ENCODE measurements at regions not wholly inside any gene's neighbourhood (a gene's known extent, or its start where the extent isn't known, plus 50 kb on each side); places are given as distances from the start of the nearest gene placed in this dataset.

DNA sequence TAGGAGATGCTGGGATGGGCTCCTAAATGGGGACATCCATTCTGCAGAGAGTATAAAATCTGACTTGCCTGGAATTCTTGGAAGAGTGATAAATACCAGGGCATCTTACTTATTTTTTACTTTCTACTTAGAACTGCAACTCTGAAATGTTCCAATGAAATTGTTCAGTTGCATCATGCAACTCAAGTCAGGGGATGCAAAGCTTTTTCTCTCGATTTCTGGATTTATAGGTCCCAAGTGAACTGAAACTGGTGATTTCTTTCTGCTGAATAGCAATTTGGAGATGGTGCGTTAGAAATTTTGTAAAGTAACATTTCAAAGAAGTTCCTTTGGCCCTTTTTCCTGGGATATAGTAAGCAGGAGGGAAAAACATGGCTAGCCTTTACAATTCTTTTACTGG lies 238.4 kb upstream of the CD180 start:
- DNase-seq: no peak

DNA sequence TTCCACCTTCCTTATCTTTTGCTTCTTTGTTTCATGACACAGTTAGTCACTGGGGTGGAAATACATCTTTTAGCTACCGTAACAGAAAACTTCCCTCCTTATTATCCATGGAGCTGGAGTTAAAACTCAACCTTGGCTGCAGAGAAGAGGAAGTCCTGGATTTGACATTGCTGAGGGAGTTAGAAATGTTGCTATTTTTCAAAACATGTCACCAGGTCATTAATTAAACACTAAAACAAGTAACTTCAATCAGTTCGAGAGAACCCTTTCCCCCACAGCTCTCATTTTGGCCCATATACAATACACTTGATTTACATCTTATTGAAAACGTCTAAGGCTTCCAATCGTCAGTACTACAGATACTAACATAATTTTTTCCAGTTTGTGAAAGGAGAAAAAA lies 237.9 kb upstream of the CD180 start:
- DNase-seq: no peak

DNA sequence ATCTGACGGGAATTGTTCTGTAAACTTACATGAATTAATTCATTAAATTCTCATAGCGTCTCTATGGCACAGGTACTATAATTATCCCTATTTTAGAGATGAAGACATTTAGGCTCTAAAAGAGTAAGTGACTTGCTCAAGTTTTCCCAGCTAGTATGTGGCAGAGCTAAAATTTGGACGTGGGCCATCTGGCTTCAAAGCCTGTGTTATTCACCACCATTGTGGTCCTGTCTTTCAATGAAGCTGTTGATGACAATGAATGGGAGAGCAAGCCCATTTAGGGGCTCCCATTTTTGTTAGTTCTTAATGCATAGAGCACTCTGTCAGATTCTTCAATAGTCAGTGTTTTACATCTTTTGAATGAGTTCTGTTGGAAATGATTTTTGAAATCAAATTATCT lies 236.0 kb upstream of the CD180 start:
- DNase-seq: no peak

DNA sequence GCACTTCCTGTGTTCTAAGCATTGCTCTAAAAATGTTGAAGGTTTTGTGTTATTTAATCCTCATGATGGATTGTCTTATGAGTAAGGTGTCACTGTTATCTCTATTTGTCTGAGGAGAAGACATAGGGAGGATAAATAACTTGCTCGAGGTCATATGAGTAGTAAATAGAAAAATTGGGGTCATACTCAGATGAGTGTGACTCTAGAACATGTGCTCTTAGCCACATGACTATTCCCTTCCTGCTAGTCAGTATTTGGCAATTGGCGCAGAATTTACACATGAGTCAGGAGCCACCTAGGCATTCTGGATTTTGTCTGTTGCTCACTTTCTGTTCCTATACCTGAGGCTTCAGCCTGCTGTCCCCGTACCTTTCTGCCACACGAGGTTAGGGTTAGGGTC lies 234.6 kb upstream of the CD180 start:
- no peak for DNase-seq

DNA sequence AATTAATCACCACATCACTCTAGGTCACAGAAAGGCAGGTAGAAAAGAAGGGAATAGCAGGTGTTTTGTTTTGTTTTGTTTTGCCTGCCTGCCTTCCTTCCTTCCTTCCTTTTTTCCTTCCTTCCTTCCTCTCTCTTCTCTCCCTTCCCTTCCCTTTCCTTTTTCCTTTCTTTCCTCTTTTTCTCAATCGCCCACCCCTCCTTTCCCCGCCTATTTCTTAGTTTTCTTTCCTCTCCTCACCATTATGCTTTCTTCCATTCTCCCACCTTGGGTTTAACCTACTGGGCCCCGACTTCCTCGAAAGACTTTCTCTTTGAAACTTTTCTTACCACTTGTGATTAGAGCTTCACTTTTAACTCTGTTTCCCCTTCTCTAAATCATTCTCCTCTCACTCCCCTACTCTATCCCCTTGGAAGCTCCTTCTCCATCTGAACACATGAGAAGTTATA lies 231.3 kb upstream of the CD180 start:
- DNase-seq: no peak

DNA sequence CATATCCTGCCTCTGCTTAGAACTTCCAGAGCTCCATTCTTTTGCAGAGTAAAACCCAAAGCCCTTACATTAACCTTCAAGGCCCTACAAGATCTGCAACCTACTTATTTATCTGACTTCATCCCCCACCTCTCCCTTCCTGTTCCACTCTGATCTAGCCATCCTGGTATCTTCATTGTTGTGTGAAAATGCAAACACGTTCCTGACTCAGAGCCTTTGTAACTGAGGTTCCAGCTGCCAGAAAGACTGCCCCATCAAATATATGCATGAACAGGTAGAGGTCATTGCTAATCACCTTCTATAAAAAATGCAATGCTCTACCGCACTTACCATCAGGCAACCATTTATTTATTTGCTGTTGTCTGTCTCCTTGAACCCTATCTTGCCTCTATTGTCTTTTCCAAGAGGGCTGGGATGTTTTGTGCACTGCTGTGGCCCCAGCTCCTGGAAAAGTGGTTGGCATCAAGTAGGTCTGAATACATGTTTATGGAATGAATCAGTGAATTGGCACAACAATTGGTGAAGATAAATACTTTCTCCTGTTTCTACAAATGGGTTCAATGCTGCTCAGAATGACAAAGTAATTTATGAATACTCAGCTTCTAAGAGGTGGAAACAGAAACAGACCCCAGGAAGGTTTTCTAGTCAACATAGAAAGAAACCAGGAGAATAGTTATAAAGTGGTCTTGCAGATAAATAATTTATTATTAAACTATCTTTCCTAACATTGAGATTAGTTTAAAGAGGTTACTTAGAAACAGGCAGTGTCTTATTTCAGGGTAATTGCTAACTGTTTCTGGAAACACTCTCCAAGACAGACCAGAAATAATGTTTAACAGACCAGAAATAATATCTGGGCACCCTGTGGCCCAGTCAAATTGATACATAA lies 230.6 kb upstream of the CD180 start:
- DNase-seq: no peak

DNA sequence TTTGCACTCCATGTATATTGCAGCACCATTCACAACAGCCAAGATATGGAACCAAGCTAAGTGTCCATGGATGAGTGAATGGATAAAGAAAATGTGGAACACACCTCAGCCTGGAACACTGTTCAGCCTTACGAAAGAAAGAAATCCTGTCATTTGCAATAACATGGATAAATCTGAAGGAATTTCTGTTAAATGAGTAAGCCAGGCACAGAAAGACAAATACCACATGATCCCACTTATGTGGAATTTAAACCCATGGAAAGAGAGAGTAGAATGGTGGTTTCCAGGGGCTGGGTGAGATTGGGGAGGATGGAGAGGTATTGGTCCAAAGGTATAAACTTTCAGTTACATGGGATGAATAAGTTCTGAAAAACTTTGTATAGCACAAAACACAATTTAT lies 228.9 kb upstream of the CD180 start:
- no peak for DNase-seq

DNA sequence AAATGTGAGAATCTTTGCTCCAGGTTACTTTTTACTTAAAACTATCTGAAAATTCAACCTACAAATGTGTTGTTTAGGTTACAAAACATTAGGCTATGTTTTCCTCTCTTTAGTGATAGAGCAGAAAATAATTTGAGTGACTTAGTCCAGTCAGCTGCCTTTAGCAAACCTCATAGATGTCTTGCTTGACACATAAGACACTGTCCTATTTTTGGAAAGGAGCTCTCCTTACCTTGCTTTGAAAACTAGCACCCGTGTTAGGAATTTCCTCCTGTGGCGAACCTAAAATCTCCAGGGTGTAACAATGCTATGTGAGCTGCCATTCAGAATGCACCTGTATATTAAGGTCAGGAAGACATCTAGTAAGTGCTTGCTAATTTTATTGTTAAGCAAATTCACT lies 221.2 kb upstream of the CD180 start:
- DNase-seq: no peak

DNA sequence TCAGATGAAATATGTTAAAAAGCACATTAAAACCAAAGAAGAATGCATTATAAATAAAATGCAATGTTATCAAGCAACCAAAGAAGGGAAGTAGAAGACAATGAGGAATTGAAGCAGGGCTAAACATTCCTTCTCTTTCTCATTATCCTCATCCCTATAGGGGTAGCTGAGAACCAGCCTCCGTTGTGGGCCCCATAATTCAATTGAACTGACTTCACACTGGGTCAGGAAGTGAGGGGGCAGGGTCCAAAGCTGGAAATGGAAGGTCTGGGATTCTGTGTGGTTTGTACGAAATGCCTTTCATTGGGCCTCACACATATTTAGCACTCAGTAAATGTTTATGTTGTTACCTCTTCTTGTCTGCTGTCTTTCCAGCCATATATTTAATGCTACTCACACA lies 220.4 kb upstream of the CD180 start:
- DNase-seq: no peak

DNA sequence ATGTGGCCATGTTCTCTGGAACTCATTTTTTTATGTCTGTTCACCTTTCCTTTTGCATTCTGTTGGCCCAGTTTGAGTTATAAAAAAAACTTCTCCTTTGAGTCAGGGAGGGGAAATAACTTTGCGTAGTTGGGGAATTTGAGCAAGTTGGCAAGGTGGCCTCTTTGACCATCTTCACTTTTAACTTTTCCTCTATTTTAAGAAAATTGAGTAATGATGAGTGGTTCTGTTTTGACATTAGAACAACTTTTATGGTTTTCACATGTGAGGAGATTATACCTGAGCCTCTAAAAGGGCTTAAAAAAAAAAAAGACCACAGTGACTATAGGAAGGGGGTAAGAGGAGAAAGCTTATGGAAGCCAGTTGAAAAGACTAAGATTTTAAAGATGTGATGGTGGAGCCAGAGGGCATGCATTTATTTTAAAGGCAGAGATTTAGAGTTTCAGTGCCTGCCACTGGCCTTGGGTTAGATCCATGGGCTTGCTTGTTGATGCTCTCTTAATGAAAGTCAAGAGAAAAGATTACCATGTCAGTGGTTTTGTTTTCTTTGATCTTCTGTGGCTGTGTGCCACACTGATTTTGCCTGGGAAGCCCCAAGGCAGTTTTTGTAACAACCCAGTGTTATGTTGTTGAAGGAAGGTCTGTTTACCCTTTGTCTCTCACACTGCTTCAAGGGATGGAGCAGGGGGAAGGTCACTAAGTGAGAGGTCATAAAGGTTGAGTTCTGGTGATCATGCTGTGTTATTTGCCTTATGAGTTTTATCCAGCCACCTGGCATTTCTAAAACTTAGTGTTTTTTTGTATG lies 219.7 kb upstream of the CD180 start:
- no peak for DNase-seq

DNA sequence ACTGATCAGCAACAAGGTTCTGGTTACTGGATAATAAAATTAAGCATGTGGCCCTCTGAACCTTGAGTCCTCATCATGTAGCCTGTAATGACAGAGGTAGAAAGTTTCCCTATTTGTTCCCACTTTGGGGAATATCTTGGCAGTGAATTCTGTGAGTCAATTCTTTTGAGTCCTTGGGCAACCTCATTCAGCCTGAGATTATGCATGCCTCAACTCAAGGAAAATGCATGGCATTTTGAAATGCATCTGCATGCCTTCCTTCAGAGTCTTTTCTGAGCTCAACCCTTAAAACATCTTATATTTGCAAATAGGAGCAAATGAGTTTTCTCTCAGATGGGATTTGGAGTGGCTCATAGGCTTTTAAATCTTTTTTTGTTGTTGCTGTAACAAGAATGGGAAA lies 218.1 kb upstream of the CD180 start:
- no peak for DNase-seq

DNA sequence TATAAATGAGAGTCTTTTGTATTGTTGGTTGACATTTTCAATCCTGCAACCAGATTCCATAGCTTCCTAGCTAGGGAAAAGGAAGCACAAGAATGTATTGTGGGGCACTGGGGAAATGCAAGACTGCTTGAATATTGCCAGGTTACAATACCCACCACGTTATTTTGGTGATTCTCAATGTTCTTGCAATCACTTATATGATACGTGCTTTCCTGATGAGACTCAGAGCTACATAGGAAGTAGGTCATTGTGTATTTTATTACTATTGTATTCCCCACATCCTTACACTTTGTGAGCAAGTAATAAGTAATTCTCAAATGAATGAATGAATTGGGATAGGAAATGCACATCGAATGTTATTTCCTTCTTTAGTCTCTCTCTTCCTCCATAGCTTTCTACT lies 217.1 kb upstream of the CD180 start:
- no peak for DNase-seq

DNA sequence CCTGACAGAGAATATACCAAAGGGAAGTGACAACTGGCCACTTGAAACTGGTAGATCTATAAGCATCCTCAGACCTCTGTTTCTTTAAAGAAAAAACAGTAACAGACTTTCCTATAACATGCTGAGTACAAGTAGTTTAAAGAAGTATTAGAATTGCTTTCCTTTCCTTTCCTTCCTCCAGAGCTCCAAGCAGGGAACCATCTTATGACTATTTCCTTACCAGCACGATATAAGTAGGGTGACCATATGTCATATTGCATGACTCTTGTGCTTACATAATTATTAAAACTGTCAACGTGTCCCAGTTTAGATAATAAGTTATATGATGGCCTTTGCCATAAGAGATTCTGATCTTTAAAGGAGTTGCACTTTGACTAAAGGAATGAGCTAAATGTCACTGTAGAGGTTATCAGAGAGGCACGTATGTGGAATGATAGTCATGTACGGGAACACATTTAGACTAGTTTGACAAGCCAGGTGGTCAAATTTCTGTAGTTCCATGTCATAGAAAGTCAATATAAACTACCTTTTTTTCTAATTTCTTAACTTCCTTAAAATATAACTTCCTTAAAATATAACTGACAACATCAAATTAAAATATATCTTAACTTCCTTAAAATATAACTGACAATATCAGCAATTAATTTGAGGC lies 212.7 kb upstream of the CD180 start:
- no peak for DNase-seq

DNA sequence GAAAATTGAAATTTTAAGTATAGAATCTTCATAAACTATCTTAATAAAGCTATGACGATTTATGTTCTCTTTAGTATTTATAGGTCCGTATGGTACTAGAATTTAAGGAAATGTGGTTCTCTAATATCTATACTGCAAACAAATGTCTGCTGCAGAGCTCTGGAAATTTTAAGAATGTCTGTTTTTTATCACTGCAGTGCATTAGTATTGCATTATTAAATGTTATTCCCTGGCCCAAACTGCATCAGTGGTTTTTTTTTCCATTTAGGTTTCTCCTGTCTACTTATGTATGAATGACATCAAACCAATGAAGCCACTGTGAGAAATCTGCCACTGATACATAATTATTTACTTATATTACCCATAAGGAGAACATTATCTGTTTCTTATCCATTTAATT lies 211.4 kb upstream of the CD180 start:
- no peak for DNase-seq

DNA sequence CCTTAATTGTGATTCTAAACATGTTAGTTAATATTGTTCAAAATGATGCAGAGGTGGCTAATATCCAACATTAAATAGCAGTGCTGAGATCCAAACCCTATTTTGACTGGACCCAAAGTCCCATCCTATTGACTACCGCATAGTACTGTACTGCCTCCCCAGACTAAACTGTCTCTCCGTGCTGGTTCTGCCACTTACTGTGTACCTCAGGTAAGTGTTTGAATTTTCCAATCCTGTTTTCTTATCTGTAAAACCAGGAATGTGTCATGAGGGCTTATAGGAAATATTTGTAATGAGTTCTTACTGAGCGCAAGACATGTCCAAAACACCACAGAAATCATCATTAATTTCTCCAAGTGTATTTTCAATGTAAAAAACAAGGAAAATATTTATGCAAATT lies 209.2 kb upstream of the CD180 start:
- no peak for DNase-seq

DNA sequence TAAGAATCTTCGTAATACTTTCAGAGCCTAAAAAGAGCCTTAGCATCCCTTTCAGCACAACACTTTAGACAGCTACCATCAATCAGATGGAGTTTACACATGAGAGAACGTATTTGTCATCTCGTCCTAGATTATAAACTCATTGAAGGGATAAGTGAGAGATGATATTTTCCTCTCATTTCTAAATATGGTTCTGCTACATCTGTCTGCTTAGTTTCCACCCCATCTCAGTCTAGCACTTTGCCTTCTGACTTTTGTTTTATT lies 208.4 kb upstream of the CD180 start:
- no peak for DNase-seq

DNA sequence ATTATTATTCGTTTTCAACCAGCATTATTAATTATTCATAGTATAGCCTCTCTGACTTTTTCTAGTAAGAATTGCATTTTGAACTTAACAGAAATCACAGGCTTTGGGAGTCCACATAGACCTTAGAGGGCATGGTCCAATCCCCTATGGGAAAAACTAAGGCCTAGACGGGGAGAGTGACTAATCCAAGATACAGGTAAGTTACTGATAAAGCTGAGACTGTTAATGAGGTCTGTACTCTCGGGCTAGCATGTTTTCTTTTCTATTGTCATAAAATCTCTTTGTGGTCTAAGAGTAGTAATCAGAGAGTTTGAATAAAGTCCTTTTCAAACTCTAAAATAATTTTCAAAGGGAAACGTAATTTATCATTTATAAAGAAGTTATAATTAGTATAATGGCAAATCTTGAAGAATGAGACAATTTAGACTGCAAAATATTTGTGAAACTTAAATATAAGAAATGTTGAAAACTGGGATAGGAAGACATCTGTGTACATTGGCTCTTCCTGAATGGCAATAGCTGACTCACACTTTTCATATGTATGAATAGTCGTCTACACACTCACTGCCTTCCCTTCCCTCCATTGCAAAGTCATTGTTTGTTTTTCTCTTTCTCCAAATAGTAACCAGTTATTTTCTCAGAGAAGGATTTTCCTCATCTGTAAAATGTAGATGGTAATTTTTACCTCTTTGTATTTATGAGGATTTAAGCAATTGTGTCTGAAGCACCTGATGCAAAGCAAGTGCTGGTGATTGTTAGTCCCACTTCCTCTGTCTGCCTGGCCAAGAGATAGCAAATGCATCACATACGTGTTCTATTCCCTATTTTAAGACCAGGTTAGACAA lies 207.9 kb upstream of the CD180 start:
- DNase-seq: no peak

DNA sequence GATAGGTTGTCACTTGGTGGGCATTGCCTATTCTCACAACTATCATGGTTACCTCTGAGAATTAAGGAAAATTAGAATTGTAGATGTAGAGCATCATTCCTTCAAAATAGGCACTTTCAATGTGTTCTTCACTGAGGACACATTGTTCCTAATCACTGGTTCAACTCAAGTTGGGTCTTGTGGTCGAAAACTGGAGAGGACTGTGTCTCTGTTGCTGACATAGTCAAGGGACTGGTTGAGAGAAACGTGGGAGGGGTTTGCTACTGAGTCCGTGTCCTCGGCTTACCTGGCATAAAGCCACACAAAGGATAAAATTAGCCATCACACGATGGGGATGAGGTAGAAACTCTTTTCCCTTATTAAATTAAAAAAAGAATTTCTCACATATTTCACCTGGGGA lies 205.9 kb upstream of the CD180 start:
- no peak for DNase-seq

DNA sequence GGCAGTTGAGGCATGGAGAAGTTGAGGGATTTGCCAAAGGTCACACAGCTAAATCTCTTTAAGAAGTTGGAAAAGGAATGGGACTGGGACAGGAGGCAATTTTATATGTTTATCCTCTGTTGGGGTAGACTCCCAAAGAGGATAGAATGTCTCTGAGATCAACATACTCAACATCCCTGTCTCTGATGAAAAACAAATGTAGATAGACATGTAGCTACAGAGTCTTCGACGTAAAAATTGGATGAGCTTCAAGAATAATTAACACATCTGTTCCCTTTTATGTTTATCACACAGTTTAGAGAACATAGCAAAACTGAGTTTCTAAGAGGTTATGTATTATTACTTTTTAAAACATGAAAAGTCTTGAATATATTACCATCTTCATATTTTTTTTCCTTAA lies 204.6 kb upstream of the CD180 start:
- no peak for DNase-seq

DNA sequence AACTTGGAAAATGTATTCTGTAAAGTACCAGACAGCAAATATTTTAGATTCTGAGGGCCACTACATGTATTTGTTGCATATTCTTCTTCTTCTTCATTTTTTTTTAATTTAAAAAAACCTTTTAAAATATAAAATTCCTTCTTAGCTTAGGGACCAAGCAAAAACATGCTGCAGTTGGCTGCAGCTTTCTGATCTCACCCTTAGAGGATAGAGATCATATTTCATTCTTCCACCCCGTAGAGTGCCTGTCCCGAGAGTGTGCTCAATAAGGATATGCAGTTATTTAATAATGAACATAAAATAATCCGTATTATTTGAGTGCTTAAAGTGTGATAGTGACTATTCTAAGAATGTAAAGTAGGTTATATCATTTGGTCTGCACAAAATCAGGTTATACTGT lies 204.2 kb upstream of the CD180 start:
- DNase-seq: no peak

DNA sequence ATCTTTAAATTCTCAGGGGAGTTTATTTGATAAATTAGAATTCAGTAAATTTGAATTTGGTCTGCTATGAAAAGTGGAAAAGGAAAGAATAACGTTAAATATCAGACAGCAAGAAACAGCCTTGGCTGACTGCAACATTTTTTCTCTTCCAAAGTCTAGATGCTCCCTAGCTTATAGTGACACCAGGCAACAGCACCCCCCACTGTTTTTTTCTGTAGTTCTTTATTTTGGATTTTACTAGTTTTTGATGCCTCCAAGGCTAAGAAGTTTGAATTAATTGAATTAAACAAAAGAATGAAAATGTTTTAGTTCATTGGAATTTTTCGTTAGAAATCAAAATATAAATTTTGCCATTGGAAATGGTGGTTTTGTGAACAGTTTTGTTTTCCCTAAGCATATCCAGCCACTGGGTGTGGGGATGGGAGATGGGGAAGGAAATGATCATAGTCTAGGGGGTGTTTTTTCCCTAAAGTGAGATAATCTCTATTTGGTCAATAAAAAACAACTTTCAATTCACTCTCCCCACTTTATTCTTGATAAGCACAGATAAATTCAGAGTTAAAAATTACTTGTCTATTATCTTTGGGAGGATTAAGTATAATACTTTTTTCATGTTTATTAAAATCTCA lies 199.3 kb upstream of the CD180 start:
- no peak for DNase-seq

DNA sequence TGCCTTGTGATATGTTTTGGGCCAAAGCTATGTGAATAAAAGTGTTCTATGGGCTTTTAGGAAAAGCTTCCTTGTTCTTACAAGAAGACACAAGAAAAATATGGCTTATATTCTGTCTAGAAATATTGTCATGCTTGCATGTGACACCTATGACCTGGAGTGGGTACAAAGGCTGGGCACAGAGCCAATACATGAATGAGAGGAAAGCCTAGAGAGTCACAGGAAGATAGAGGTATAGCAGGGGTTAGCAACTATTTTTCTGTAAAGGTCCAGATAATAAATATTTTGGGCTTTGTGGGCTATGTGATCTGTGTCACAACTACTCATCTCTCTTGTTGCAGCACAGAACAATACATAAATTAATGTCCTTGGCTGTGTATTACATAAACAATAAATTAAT lies 196.6 kb upstream of the CD180 start:
- DNase-seq: no peak

DNA sequence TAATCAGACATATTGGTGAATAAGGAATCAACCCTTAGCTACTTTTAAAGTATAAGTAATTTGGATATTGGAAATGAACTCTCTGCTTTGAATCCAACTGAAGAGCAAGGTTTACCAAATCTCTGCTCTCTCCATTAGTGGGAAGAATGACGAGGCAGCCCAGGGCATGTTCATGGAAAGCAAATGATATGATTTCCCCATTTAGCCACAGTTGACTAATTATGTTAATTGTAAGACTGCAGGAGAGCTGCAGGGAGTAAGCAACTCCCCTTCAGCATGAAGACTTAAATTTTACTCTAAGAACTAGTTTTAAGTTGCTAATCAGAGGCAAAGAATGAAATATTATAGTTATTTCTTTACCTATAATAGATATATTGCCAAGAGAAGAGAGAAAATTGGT lies 194.3 kb upstream of the CD180 start:
- no peak for DNase-seq
